NT2/D1 (cell line): ENCODE measurements at regions not wholly inside any gene's neighbourhood (a gene's known extent, or its start where the extent isn't known, plus 50 kb on each side); places are given as distances from the start of the nearest gene placed in this dataset.

Source experiments
- DNase-seq: peaks from one replicate; pipeline ENCODE4 v3.0.0-alpha.2; 2011; ENCODE audit warnings: low read depth, low spot score
- H3K27me3 ChIP-seq: 2 replicates; pipeline ENCODE4 v1.6.0; 2011; ENCODE audit warnings: mild to moderate bottlenecking; ENCODE audit not compliant: insufficient read length, insufficient read depth
- H3K36me3 ChIP-seq: 2 replicates; pipeline ENCODE4 v1.6.1; 2011; ENCODE audit warnings: mild to moderate bottlenecking, low read length, mixed read lengths; ENCODE audit not compliant: insufficient read depth, insufficient read length
- H3K4me1 ChIP-seq: 2 replicates; pipeline ENCODE4 v1.5.1; 2011; ENCODE audit not compliant: insufficient read depth, insufficient read length
- H3K4me3 ChIP-seq: 2 replicates; pipeline ENCODE4 v1.5.1; 2011; ENCODE audit warnings: low read depth; ENCODE audit not compliant: insufficient read length
- H3K9ac ChIP-seq: 2 replicates; pipeline ENCODE4 v1.6.0; 2011; ENCODE audit warnings: low read depth; ENCODE audit not compliant: insufficient read length
- H3K9me3 ChIP-seq: 2 replicates; pipeline ENCODE4 v1.5.1; 2011; ENCODE audit warnings: mild to moderate bottlenecking, low read length; ENCODE audit not compliant: insufficient read depth
- SUZ12 ChIP-seq: IDR thresholded peaks from 2 replicates; pipeline ENCODE4 v1.6.1; 2011; ENCODE audit not compliant: insufficient read length, insufficient read depth; ENCODE audit errors: extremely low read depth
- YY1 ChIP-seq: IDR thresholded peaks from 2 replicates; pipeline ENCODE4 v1.6.1; 2011; ENCODE audit not compliant: insufficient read length, insufficient read depth
- ZNF274 ChIP-seq: IDR thresholded peaks from 2 replicates; pipeline ENCODE4 v1.6.1; 2011; ENCODE audit warnings: mild to moderate bottlenecking, low read depth, low read length

GRCh38 chr4:18227880-18228279, 206.3 kb upstream of the LCORL start:
- H3K4me1 ChIP-seq, result no peaks in the 10 kb centered on the region
- no peaks in the 10 kb centered on the region for H3K27me3 ChIP-seq
- H3K4me3 ChIP-seq, result no peak overlapping the region
- no peak for DNase-seq
- peaks cover 18% of the 10 kb centered on the region; the same call in 1 of the 2 replicates for H3K9me3 ChIP-seq
- no peak for TF ChIP-seq YY1
- no peak for TF ChIP-seq ZNF274
- no peak for TF ChIP-seq SUZ12
- H3K9ac ChIP-seq, result no peak overlapping the region
- H3K36me3 ChIP-seq, result no peaks in the 10 kb centered on the region

GRCh38 chr4:18214411-18215055, 193.0 kb upstream of the LCORL start:
- Histone ChIP-seq H3K36me3 (no peaks in the 10 kb centered on the region), H3K9ac (no peak overlapping the region), H3K4me3 (no peak overlapping the region)

GRCh38 chr4:18213576-18214198, 192.1 kb upstream of the LCORL start:
- H3K27me3 ChIP-seq, result no peaks in the 10 kb centered on the region
- H3K4me1 ChIP-seq, result no peaks in the 10 kb centered on the region
- no peaks in the 10 kb centered on the region for H3K9me3 ChIP-seq
- no peaks in the 10 kb centered on the region for H3K36me3 ChIP-seq
- no peak overlapping the region for H3K4me3 ChIP-seq
- no peak overlapping the region for H3K9ac ChIP-seq
- no peak for DNase-seq
- TF ChIP-seq ZNF274 (no peak), SUZ12 (no peak)

More at GRCh38 chr4:18214411-18215055, 193.0 kb upstream of the LCORL start:
- no peak for DNase-seq
- Histone ChIP-seq H3K27me3 (no peaks in the 10 kb centered on the region), H3K4me1 (no peaks in the 10 kb centered on the region), H3K9me3 (no peaks in the 10 kb centered on the region)
- TF ChIP-seq ZNF274 (no peak), YY1 (no peak), SUZ12 (no peak)

GRCh38 chr4:18209448-18209847, 187.9 kb upstream of the LCORL start:
- no peaks in the 10 kb centered on the region for H3K4me1 ChIP-seq
- H3K9me3 ChIP-seq, result no peaks in the 10 kb centered on the region
- no peak for DNase-seq
- no peaks in the 10 kb centered on the region for H3K27me3 ChIP-seq
- H3K4me3 ChIP-seq, result no peak overlapping the region
- H3K36me3 ChIP-seq, result no peaks in the 10 kb centered on the region
- TF ChIP-seq SUZ12 (no peak), YY1 (no peak), ZNF274 (no peak)
- no peak overlapping the region for H3K9ac ChIP-seq

GRCh38 chr4:18203966-18204365, 182.4 kb upstream of the LCORL start:
- Histone ChIP-seq H3K27me3 (no peaks in the 10 kb centered on the region), H3K9me3 (no peaks in the 10 kb centered on the region), H3K4me3 (no peak overlapping the region), H3K4me1 (no peaks in the 10 kb centered on the region), H3K36me3 (no peaks in the 10 kb centered on the region), H3K9ac (no peak overlapping the region)
- DNase-seq, result no peak
- TF ChIP-seq SUZ12 (no peak), ZNF274 (no peak), YY1 (no peak)

- no peaks in the 10 kb centered on the region for H3K9me3 ChIP-seq
- no peaks in the 10 kb centered on the region for H3K36me3 ChIP-seq
- no peaks in the 10 kb centered on the region for H3K4me1 ChIP-seq
- TF ChIP-seq YY1 (no peak), SUZ12 (no peak), ZNF274 (no peak)
- H3K9ac ChIP-seq, result no peak overlapping the region
- no peak overlapping the region for H3K4me3 ChIP-seq
- DNase-seq, result no peak
- no peaks in the 10 kb centered on the region for H3K27me3 ChIP-seq
Measured at GRCh38 chr4:18202486-18202885, 180.9 kb upstream of the LCORL start.

- TF ChIP-seq ZNF274 (no peak), SUZ12 (no peak), YY1 (no peak)
- H3K36me3 ChIP-seq, result no peaks in the 10 kb centered on the region
- no peaks in the 10 kb centered on the region for H3K9me3 ChIP-seq
- H3K27me3 ChIP-seq, result no peaks in the 10 kb centered on the region
- no peaks in the 10 kb centered on the region for H3K4me1 ChIP-seq
- no peak for DNase-seq
- no peak overlapping the region for H3K9ac ChIP-seq
- H3K4me3 ChIP-seq, result no peak overlapping the region
Measured at GRCh38 chr4:18201885-18202284, 180.3 kb upstream of the LCORL start.
